Jurkat, Clone E6-1 (cell line): ENCODE measurements at regions not wholly inside any gene's neighbourhood (a gene's known extent, or its start where the extent isn't known, plus 50 kb on each side); places are given as distances from the start of the nearest gene placed in this dataset.
"Not testable (repeated sequence)": the region's sequence is repeated elsewhere in the genome, so short reads cannot be mapped to it uniquely, and the experiment has no call there.

ENCODE experiments used
- DNase-seq: peaks from one replicate; pipeline ENCODE4 v3.0.0-alpha.2; 2011; ENCODE audit warnings: low read depth, low spot score
- H3K4me3 ChIP-seq: 2 replicates; pipeline ENCODE4 v1.5.1; 2011; ENCODE audit warnings: mild to moderate bottlenecking, low read length, control low read depth, moderate library complexity

DNA sequence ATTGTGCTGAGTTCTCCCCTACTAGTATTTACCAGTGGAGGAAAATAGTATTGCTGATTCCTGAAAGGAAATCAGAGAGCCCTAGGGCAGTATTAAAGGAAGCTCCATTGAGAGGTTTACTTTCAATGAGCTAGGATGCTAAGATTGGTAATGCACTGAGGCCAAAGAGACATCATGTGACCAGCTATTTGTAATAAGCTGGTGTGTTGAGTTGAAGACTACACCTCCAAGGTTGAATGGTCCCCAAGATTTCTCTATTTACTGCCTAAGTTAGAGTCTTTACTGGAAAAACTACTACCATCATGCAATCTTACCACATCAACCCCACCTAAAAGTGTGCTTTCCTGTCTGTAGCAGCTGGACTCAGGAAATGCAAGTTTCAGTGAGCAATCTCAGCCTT, 151.5 kb upstream of the GJE1 start:
- DNase-seq = no peak
- H3K4me3 ChIP-seq = no peak overlapping the region

GRCh38 chr6:141977782-141978181, 154.9 kb upstream of the GJE1 start:
- no peak overlapping the region for H3K4me3 ChIP-seq
- no peak for DNase-seq

- DNase-seq = no peak
- H3K4me3 ChIP-seq = no peak overlapping the region
Observed at GRCh38 chr6:141976994-141977393, 155.7 kb upstream of the GJE1 start.

DNA sequence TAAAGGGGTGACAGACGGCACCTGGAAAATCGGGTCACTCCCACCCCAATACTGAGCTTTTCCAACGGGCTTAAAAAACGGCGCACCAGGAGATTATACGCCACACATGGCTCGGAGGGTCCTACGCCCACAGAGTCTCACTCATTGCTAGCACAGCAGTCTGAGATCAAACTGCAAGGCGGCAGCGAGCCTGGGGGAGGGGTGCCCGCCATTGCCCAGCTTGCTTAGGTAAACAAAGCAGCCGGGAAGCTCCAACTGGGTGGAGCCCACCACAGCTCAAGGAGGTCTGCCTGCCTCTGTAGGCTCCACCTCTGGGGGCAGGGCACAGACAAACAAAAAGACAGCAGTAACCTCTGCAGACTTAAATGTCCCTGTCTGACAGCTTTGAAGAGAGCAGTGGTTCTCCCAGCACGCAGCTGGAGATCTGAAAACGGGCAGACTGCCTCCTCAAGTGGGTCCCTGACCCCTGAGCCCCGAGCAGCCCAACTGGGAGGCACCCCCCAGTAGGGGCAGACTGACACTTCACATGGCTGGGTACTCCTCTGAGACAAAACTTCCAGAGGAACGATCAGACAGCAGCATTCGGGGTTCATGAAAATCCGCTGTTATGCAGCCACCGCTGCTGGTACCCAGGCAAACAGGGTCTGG, 162.8 kb upstream of the GJE1 start:
- DNase-seq, H3K4me3 ChIP-seq: not testable (repeated sequence)

DNA sequence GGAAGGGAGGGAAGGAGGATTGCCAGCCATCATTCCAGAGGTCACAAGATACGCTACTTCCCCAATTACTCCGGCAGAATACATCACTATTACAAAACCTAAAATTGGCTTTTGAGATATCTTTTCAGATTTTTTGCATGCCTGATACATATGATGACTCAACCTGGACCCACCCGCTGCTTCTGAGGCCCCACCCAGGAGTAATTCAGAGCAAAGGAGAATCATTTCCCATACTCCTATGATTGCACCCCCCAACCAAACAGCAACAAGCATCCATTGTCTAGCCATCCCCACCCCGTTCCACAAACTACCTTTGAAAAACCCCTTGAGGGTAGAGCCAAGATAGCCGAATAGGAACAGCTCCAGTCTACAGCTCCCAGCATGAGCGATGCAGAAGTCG, 163.5 kb upstream of the GJE1 start:
- no peak overlapping the region for H3K4me3 ChIP-seq
- DNase-seq = no peak

DNA sequence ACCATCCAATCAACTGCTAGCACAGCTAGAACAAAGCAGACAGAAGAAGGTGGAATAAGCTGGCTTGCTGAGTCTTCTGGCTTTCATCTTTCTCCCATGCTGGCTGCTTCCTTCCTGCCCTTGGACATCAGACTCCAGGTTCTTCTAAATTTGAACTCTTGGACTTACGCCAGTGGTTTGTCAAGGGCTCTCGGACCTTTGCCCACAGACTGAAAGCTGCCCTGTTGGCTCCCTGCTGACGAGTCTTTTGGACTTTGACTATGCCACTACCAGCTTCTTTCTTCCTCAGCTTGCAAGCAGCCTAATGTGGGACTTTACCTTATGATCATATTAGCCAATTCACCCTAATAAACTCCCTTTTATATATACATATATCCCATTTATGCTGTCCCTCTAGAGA, 164.1 kb upstream of the GJE1 start:
- H3K4me3 ChIP-seq = no peak overlapping the region

DNA sequence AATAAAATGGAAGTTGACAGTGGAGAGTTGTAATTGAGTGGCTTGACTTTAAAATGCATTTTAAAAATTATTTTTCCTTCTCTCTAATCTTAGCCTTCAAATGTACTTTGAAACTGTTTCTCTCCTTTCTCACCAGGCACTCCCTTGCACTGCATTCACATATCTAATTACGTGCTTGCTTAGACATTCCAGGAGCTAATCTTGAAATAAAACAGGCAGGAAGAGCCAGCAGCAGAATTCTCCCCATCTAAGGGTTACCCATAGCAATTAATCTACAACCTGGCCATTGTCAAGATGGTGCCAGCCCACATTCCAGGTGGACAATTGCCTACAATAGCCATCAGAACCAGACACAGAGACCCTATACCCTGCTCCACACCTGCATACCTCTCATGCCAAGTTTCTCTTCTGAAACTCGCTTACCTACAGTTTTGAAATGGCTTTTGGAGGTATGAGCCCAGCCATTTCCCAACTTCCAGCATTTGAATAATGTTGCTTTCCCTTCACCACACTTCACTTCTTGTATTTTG, 167.6 kb upstream of the GJE1 start:
- no peak overlapping the region for H3K4me3 ChIP-seq
- DNase-seq = no peak

More for the DNA sequence above, 164.1 kb upstream of the GJE1 start:
- DNase-seq = no peak

- no peak for DNase-seq
- H3K4me3 ChIP-seq = no peak overlapping the region
Observed at GRCh38 chr6:141963543-141964295, 169.0 kb upstream of the GJE1 start.

DNA sequence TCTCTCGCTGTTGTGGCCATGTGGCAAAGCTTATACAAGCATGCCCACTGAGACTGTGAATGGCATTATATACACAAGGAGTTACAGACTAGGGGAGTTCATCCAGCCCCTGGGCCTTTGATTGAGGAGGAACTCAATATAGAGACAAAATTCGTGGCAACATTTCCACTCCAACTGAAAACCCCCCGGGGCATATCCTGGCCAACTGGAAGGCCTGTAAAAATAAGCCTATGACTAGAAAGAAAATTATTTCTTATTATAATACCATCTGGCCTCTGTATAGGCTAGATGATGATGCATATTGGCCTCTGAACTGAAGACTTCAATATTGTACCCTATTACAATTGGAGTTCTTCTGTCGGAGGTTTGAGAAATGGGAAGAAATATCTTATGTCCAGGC, 175.5 kb upstream of the GJE1 start:
- no peak for DNase-seq
- no peak overlapping the region for H3K4me3 ChIP-seq

DNA sequence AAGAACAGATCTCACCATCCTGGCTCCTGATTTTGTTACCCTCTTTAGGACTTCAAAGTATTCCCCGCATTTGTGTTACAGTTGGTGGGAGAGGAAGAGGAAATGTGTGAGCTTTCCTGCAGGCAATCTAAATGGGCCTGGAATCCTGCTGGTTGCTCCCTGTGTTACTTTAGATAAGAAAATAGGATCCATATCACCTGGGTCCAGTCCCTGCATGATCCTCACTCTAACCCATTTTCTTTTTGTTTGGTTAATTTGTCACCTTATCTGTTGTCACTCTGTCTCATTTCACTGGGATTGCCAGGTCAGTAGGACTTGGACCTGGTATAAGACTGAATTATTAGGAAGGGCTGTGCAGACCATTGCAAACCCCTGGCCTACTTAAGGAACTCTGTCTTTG, 175.9 kb upstream of the GJE1 start:
- DNase-seq = no peak

DNA sequence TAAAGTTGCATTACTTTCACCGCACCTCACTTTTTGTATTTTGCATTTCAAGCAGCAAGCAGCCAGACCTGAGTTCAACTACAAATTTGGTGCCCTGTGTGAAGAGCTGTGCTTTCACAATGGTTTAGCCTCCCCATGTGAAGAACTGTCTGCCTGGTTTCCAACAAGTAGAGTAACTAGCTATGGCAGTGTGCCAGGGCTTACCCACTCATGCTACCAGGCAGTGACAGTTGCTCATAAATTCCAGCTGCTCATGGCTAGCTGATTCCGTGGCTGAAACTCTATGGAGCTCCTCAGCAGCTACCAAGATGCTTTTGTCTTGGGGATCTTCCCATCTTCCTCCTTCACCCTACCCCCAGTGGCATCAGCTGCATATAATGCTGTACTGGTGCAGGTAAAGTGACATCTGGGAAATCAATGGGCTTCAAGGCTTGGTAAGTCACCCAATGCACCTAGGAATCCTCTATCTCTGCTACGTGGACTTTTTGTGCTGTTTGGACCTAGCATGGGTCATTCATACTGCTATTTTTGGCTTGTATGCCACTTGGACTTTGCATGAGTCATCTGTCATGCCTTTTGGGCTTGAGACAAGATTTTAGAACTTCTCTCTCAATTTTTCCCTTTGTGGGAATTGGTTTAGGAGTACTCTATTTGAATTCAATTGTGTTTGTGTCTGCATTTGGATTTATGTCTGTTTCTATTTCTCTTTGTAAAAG, 176.5 kb upstream of the GJE1 start:
- no peak overlapping the region for H3K4me3 ChIP-seq
- no peak for DNase-seq

More for the DNA sequence above, 175.9 kb upstream of the GJE1 start:
- no peak overlapping the region for H3K4me3 ChIP-seq

DNA sequence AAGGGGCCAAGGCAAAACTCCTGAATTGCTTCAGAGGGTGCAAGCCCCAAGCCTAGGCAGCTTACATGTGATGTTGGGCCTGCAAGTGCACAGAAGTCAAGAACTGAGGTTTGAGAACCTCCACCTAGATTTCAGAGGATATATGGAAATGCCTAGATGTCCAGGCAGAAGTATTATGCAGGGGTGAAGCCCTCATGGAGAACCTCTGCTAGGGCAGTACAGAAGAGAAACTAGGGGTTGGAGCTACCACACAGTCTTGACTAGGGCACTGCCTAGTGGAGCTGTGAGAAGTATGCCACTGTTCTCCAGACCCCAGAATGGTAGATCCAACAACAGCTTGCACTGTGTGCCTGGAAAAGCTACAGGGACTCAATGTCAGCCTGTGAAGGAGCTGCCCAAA, 179.7 kb upstream of the GJE1 start:
- DNase-seq = no peak
- H3K4me3 ChIP-seq = no peak overlapping the region

GRCh38 chr6:141946502-141946901, 186.2 kb upstream of the GJE1 start:
- no peak for DNase-seq
- H3K4me3 ChIP-seq = no peak overlapping the region

GRCh38 chr6:141938664-141939063, 194.1 kb upstream of the GJE1 start:
- no peak overlapping the region for H3K4me3 ChIP-seq
- no peak for DNase-seq

- H3K4me3 ChIP-seq = no peak overlapping the region
- DNase-seq = no peak
Observed at GRCh38 chr6:141932685-141933084, 200.0 kb upstream of the GJE1 start.

GRCh38 chr6:141926200-141926900, 206.4 kb upstream of the GJE1 start:
- H3K4me3 ChIP-seq, DNase-seq: not testable (repeated sequence)

DNA sequence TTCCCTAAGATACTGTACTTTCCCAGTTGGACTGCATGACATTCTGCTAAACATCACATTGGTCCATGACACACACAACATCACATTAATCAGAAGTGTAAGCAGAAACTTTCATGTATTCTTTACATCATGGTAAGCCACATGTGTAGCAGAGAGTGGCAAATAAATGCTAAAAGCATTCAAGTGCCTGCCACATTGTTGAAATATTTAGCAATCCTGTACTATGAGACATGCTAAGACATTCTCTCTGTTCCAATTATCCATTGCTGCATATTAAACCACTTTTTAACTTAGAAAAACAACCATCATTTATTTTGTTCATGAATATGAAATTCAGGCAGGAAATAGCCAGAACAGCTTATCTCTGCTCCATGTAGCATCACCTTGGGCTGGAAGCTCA, 207.7 kb upstream of the GJE1 start:
- no peak overlapping the region for H3K4me3 ChIP-seq
- DNase-seq = no peak

DNA sequence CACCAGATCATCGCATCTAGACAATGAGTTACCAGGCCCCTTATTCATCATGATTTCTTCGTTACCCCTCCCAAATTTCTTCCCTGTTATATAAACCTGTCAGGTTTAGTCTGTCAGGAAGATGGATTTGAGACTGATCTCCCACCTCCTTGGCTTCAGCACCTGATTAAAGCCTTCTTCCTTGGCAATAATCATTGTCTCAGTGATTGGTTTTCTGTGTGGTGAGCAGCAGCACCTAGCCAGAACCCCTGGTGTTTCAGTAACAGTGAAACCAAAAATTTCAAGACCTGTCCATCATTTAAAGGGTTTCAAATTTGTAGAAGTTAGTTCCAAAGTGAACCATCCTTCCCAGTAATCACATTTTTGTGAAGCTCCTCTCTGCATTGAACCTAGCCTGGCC, 209.8 kb upstream of the GJE1 start:
- no peak for DNase-seq
- H3K4me3 ChIP-seq = no peak overlapping the region

DNA sequence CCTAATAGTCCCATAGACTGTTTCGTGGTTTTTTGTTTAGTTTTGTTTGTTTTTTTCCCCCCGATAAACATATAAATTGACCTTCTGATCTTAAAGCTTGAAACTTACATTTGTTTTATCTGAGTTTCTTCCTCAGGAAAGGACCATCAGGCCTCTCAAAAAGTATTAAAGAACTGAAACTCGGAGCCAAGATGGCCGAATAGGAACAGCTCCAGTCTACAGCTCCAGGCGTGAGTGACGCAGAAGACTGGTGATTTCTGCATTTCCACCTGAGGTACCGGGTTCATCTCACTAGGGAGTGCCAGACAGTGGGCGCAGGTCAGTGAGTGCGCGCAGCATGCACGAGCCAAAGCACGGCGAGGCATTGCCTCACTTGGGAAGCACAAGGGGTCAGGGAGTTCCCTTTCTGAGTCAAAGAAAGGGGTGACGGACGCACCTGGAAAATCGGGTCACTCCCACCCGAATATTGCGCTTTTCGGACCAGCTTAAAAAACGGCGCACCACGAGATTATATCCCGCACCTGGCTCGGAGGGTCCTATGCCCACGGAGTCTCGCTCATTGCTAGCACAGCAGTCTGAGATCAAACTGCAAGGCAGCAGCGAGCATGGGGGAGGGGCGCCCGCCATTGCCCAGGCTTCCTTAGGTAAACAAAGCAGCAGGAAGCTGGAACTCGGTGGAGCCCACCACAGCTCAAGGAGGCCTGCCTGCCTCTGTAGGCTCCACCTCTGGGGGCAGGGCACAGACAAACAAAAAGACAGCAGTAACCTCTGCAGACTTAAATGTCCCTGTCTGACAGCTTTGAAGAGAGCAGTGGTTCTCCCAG, 215.8 kb upstream of the GJE1 start:
- not testable (repeated sequence) for DNase-seq, H3K4me3 ChIP-seq
